ENCODE measurements at regions not wholly inside any gene's neighbourhood (a gene's known extent, or its start where the extent isn't known, plus 50 kb on each side); places are given as distances from the start of the nearest gene placed in this dataset.
A peak's percentile ranks its signal among the peaks of the same experiment; 100 is the strongest.

- Mint-ChIP-seq H3K36me3 (ENCODE audit: low read depth) (no peaks in the 10 kb centered on the region), H3K4me3 (no peak overlapping the region), H3K9me3 (no peaks in the 10 kb centered on the region), H3K4me1 (peaks cover 26% of the 10 kb centered on the region), H3K27me3 (ENCODE audit: low read depth) (no peaks in the 10 kb centered on the region), H3K27ac (peak overlapping the region in 1 of 3 experiments; percentile 84)
- TF ChIP-seq CTCF (IDR thresholded peaks at IDR 0.05; ENCODE audit: unreplicated experiment in 3 of 3): no peak
Measured at GRCh38 chr2:146228020-146228393, 1616.8 kb upstream of the ACVR2A start.

- H3K4me3 Mint-ChIP-seq: no peak overlapping the region
- H3K27me3 Mint-ChIP-seq (ENCODE audit: low read depth): no peaks in the 10 kb centered on the region
- H3K9me3 Mint-ChIP-seq: no peaks in the 10 kb centered on the region
- H3K4me1 Mint-ChIP-seq: peaks cover 26% of the 10 kb centered on the region
- H3K27ac Mint-ChIP-seq: peak overlapping the region in 1 of 3 experiments; percentile 30
- TF ChIP-seq CTCF (IDR thresholded peaks at IDR 0.05; ENCODE audit: unreplicated experiment in 3 of 3): no peak
- H3K36me3 Mint-ChIP-seq (ENCODE audit: low read depth): no peaks in the 10 kb centered on the region
Measured at GRCh38 chr2:146227152-146228019, 1617.4 kb upstream of the ACVR2A start.

GRCh38 chr2:146226077-146226476 lies 1618.8 kb upstream of the ACVR2A start:
- TF ChIP-seq CTCF (IDR thresholded peaks at IDR 0.05; ENCODE audit: unreplicated experiment in 3 of 3): no peak
- Mint-ChIP-seq H3K27ac (peak overlapping the region in 1 of 3 experiments; percentile 52), H3K9me3 (no peaks in the 10 kb centered on the region), H3K4me3 (no peak overlapping the region), H3K4me1 (peaks cover 26% of the 10 kb centered on the region), H3K27me3 (ENCODE audit: low read depth) (no peaks in the 10 kb centered on the region), H3K36me3 (ENCODE audit: low read depth) (no peaks in the 10 kb centered on the region)

GRCh38 chr2:146221826-146222225 lies 1623.0 kb upstream of the ACVR2A start:
- H3K27ac Mint-ChIP-seq: no peak overlapping the region
- no peaks in the 10 kb centered on the region for H3K36me3 Mint-ChIP-seq (ENCODE audit: low read depth)
- H3K4me1 Mint-ChIP-seq: peaks cover 13% of the 10 kb centered on the region
- H3K9me3 Mint-ChIP-seq: no peaks in the 10 kb centered on the region
- H3K27me3 Mint-ChIP-seq (ENCODE audit: low read depth): no peaks in the 10 kb centered on the region
- TF ChIP-seq CTCF (IDR thresholded peaks at IDR 0.05; ENCODE audit: unreplicated experiment in 3 of 3): no peak
- H3K4me3 Mint-ChIP-seq: no peak overlapping the region

GRCh38 chr2:146220957-146221356 lies 1623.9 kb upstream of the ACVR2A start:
- Mint-ChIP-seq H3K27me3 (ENCODE audit: low read depth) (no peaks in the 10 kb centered on the region), H3K36me3 (ENCODE audit: low read depth) (no peaks in the 10 kb centered on the region), H3K4me3 (no peak overlapping the region), H3K27ac (no peak overlapping the region), H3K4me1 (peaks cover 10% of the 10 kb centered on the region), H3K9me3 (peaks cover 6% of the 10 kb centered on the region)
- no peak for TF ChIP-seq CTCF (IDR thresholded peaks at IDR 0.05; ENCODE audit: unreplicated experiment in 3 of 3)
